DMS153 treated with DMSO at 0.1 percent for 48 hours (cell line): ENCODE measurements at regions not wholly inside any gene's neighbourhood (a gene's known extent, or its start where the extent isn't known, plus 50 kb on each side); places are given as distances from the start of the nearest gene placed in this dataset.

Experiments
- DNase-seq: peaks from one replicate; lab custom pipeline; 2025; ENCODE audit not compliant: unreplicated experiment; lab: John Stamatoyannopoulos, UW

GRCh38 chr20:51104960-51105920 is 82.3 kb upstream of the KCNG1 start:
- DNase-seq: no peak

DNA sequence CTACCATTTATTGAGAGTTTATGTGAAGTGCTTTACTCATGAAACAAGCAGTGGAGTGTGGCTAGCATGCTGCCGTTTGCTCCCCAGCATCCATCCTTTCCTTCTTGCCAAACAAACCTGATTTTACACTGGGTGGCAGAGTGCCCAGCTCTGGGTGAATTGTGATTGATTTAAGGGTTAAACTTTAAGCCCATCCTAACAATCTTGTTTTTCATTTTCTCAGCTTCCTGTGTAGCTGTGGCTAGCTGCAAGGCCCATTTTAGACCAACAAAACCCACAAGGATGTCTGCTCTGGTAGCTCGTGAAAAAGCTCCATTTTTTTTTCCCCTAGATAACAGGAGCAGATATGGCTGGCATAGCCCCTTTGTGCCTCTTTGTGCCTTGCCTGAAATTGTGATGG is 77.7 kb upstream of the KCNG1 start:
- no peak for DNase-seq

DNA sequence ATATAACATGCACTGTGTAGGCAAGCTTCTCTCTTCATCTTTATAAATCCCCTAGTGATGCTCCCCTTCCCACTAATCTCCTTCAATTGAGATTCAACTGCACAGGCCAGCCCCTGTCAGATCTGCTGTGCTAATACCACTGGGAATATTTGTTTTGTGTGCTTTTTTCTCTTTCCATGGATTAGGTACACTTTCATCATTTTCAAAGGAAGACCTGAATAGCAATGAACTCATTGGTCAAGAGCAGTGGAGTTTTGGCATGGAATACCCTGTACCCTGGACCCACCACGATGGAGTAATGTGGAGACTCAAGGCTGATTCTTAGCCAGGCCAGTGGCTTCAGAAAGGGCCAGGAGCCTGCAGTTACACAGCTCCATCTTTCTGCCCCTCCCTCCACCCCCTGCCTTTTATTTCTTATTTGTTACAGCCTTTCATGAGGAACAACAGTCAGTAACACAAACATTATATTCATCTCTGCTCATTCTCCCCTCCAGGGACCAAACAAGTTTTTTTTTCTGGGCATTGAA is 75.4 kb upstream of the KCNG1 start:
- DNase-seq: no peak

GRCh38 chr20:51097351-51098120 is 74.6 kb upstream of the KCNG1 start:
- no peak for DNase-seq

DNA sequence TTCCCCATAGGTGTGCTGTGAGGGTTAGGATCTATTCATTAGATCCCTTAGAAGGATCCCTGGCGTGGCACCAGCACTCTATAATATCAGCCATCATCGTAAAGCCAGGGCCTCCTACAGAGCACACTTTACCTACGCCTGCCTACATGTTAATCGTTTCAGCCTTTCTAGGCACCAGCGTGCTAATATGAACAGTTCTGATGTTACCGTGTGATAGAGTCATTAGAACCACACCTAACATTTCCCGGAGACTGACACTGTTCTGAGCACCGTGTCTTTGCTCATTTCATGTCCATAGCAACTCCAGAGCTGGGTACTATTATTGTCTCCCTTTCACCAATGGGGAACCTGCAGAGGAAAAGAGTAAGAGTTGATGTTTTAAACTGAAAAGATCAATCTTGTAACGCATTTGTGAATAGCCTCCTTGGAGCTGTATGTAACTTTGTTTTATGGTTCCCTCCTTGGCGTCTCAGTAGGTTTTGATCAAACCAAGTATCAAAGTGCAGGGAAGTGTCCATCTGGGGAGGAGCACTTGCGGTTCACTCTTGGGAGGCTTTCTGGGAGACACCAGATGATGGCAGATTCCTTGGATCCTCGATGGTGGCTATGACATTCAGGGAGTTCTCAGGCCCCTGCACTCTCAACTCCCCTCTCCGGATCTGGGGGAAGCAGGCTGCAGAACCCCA is 73.8 kb upstream of the KCNG1 start:
- no peak for DNase-seq

GRCh38 chr20:51095633-51096521 is 73.0 kb upstream of the KCNG1 start:
- DNase-seq: no peak

DNA sequence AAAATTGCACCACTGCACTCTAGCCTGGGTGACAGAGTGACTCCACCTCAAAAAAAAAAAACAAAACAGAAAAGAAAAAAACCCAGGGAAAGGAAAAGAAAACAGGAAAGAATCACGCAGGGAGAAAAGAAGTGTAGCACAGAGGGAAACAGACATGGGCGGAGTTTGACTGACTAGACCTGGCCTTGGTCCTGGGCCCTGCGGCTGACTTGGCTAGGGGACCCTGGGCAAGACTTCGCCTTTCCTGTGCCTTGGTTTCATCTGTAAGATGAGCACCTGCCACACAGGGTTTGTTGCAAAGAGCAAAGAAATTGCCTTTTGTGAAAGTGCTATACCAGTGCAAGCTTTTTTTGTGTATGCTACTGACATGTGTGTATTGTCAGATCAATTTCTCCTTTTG is 71.3 kb upstream of the KCNG1 start:
- no peak for DNase-seq

DNA sequence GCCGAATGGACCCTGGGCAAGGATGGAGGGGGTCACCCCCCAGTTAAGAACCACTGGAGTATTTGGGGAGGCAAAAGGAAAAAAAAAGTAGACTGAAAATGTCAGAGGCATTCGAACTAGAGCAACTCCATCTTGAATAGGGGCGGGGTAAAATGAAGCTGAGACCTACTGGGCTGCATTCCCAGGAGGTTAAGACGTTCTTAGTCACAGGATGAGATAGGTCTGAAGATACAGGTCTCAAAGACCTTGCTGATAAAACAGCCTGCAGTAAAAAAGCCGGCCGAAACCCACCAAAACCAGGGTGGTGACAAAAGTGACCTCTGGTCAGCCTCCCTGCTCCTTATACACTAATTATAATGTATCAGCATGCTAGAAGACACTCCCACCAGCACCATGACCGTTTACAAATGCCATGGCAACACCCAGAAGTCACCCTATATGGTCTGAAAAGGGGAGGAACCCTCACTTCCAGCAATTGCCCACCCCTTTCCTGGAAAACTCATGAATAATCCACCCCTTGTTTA is 70.4 kb upstream of the KCNG1 start:
- no peak for DNase-seq

DNA sequence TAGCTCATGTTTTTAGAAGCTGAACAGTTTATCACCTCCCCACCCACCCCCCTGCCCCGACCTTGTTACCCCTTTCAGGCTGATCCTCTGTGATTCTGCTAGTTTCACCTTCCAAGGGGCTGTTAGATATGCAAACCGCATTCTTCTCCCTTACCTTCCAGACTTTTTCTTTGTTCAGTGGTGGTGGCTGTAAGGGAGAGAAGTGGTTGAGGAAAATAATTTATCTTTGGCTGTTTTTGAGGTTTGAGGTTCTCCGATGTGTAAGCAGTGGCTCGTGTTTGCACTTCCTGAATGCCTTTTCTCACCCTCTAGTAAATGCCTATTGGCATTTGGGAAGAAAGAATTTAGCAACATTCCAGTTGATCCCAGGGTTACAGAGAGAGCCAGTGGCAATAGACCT is 69.4 kb upstream of the KCNG1 start:
- DNase-seq: no peak

GRCh38 chr20:51091406-51092195 is 68.7 kb upstream of the KCNG1 start:
- no peak for DNase-seq

- no peak for DNase-seq
Observed at GRCh38 chr20:51089840-51090239, 66.9 kb upstream of the KCNG1 start.

DNA sequence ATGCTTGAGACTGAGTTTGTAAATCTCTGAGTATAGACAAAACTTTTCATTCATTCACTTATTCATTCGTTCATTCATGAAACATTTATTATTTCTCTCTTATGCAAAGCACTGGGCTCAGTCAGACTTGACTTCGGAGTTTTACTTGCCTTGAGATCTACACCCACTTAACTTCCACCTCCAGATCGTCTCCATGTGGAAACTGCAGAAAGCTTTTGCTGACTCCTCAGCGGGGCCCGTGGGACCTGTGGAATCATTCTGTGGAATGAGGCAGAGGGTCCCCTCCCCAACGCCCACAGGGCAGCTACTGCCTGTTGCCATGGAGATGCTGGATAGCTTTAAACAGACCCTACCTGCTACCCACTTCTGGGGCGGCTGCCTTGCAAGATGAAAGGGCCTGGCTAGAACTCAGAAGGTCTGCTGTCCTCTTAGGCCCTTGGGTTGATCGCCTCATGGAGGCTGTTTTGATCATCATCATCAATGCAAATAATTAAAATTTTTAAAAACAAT is 66.4 kb upstream of the KCNG1 start:
- no peak for DNase-seq

- DNase-seq: no peak
Observed at GRCh38 chr20:51087266-51087665, 64.4 kb upstream of the KCNG1 start.

DNA sequence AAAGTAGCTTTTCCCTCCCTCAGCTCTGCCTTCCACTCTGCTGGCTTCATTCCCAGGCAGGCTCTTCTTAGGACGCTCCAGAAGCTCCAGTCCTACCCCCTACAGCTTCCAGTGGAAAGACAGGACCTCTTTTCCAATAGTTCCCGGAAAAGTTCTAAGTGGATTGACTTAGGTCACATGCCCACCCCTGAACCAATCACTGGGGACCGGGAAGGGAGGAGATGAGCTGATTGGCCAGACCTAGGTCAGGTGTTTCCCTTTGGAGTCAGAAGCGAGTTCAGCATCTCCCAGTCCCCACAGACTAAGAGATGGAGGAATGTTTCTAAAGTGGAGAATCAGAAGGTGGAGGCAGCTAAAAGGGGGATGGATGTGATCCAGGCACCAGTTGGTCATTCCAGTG is 62.9 kb upstream of the KCNG1 start:
- no peak for DNase-seq

DNA sequence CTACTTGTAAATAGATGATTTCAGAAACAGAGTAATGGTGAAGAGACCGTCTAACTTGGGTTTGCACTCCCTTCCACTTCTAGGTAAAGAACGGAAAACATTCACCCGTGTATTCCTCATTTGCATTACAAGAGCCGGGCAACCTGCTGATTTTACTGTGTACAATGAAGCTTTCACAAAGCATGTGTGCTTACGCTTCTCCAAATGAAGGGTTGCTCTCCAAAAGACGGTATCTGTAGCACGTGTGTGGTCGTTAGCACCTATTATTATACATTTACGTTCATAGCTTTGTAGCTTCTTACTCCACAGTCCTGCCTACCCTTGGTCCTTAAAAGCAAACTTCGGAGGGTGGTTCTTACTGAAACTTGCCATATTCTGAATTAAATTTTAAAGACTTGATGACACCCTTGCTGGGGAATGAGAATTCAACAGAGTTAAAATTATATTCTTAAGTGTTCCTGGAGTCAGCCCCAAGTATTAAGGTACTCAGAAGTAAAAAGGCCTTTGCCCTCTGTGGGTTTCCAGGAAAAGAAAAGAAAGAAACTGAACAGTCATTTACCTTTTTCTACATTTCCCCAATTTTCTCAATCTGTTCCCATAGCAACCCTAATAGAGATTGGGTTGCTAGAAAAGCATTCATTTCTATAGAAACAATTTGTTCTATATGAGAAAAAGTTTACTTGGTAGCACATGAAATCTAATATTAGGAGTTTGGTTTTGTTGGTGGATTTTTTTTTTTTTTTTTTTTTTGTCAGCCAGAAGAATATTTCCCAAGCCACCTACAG is 61.9 kb upstream of the KCNG1 start:
- no peak for DNase-seq

- no peak for DNase-seq
Observed at GRCh38 chr20:51083447-51083846, 60.5 kb upstream of the KCNG1 start.

GRCh38 chr20:51082988-51083387 is 60.1 kb upstream of the KCNG1 start:
- DNase-seq: no peak

GRCh38 chr20:51080516-51080915 is 57.6 kb upstream of the KCNG1 start:
- no peak for DNase-seq
